Astrocyte (in vitro differentiated cells and primary cell): ENCODE measurements at regions not wholly inside any gene's neighbourhood (a gene's known extent, or its start where the extent isn't known, plus 50 kb on each side); places are given as distances from the start of the nearest gene placed in this dataset.

Experiments
- CTCF ChIP-seq: IDR thresholded peaks from 2 replicates; pipeline ENCODE4 v1.5.1; 2011; ENCODE audit warnings: low read depth, mild to moderate bottlenecking, inconsistent platforms, low read length, moderate library complexity; ENCODE audit not compliant: insufficient read depth
- EZH2 ChIP-seq: IDR thresholded peaks from 2 replicates; pipeline ENCODE4 v1.6.1; 2012; ENCODE audit warnings: mild to moderate bottlenecking, low read length, inconsistent platforms; ENCODE audit not compliant: insufficient read depth

GRCh38 chr19:20478936-20479335, 86.6 kb downstream of the ZNF737 start:
- TF ChIP-seq EZH2 (no peak), CTCF (no peak)
